ENCODE measurements at regions not wholly inside any gene's neighbourhood (a gene's known extent, or its start where the extent isn't known, plus 50 kb on each side); places are given as distances from the start of the nearest gene placed in this dataset.

DNA sequence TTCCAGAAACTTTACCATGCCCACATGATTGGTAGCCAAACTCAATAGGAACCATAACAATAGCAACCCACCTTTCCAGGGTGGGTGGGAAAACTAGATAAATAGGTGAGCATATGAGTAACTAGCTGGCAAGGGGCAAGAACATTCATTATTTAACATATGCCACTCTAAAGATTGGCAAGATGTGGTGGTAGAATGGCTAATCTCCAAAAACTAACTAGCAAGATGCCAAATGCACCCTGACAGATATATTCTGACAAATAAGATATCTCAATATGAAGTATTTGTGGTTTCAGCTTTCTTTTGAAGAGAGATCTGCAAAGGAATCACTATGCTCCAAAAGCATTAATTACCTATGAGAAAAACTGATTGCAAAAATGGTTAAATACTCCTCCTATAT is 895.6 kb downstream of the TLE1 start:
- H3K4me3 Mint-ChIP-seq, result no peak overlapping the region
- no peak for TF ChIP-seq CTCF (IDR thresholded peaks at IDR 0.05; ENCODE audit: unreplicated experiment in 3 of 3)
- no peaks in the 10 kb centered on the region for H3K9me3 Mint-ChIP-seq
- H3K27me3 Mint-ChIP-seq (ENCODE audit: low read depth), result no peaks in the 10 kb centered on the region
- H3K36me3 Mint-ChIP-seq (ENCODE audit: low read depth), result no peaks in the 10 kb centered on the region
- peaks cover 49% of the 10 kb centered on the region for H3K4me1 Mint-ChIP-seq
- no peak overlapping the region for H3K27ac Mint-ChIP-seq

DNA sequence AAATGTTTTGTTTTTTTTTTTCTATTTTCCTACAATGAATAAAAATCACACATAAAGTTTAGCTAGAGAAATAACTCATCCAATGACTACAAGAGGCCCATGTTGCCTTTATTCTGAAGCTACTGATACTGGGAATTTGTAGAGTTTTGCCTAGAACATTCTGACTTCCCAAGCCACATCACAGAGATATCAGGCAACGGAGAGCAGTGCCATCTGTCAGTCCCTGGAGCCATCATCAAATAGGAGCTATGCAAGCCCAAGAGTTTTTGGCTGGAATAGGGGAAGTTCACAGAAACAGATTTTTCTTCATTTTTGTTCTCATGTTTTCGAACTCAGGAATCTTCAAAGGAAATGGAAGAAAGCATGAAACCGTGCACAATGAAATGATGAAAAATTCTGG is 896.6 kb downstream of the TLE1 start:
- Mint-ChIP-seq H3K4me1 (peaks cover 39% of the 10 kb centered on the region), H3K36me3 (ENCODE audit: low read depth) (peaks cover 4% of the 10 kb centered on the region), H3K27me3 (ENCODE audit: low read depth) (no peaks in the 10 kb centered on the region), H3K9me3 (peaks cover 3% of the 10 kb centered on the region), H3K27ac (peak overlapping the region in 1 of 3 experiments; percentile 7), H3K4me3 (no peak overlapping the region)
- no peak for TF ChIP-seq CTCF (IDR thresholded peaks at IDR 0.05; ENCODE audit: unreplicated experiment in 3 of 3)

GRCh38 chr9:80791836-80792235 is 897.5 kb downstream of the TLE1 start:
- Mint-ChIP-seq H3K27ac (peak overlapping the region in 2 of 3 experiments; percentile 7 to 21), H3K36me3 (ENCODE audit: low read depth) (peaks cover 5% of the 10 kb centered on the region), H3K9me3 (peaks cover 5% of the 10 kb centered on the region), H3K4me1 (peaks cover 30% of the 10 kb centered on the region), H3K27me3 (ENCODE audit: low read depth) (no peaks in the 10 kb centered on the region), H3K4me3 (no peak overlapping the region)
- no peak for TF ChIP-seq CTCF (IDR thresholded peaks at IDR 0.05; ENCODE audit: unreplicated experiment in 3 of 3)

GRCh38 chr9:80790764-80791163 is 898.6 kb downstream of the TLE1 start:
- no peak overlapping the region for H3K27ac Mint-ChIP-seq
- peaks cover 5% of the 10 kb centered on the region for H3K36me3 Mint-ChIP-seq (ENCODE audit: low read depth)
- peaks cover 5% of the 10 kb centered on the region for H3K9me3 Mint-ChIP-seq

DNA sequence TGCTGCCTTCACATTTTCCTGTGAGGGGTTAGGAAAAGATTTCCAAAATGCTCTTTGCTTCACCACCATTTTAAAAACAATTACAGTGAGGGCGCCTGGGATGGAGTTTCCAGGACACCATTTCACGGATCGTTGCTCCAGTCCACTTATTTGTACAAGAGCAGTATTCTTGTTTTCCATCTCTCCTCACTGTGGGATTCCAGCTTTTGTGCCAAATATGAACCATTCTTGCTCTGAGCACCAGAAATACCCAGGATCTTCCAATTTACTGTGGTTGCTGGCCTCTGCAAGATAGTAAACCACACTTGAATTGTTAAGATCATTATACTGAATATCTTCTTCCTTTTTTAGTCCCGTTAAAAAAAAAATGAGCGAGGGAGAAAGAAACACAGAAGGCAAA is 899.5 kb downstream of the TLE1 start:
- Mint-ChIP-seq H3K36me3 (ENCODE audit: low read depth) (peaks cover 5% of the 10 kb centered on the region), H3K4me1 (peaks cover 14% of the 10 kb centered on the region), H3K4me3 (no peak overlapping the region), H3K9me3 (peaks cover 7% of the 10 kb centered on the region), H3K27me3 (ENCODE audit: low read depth) (no peaks in the 10 kb centered on the region), H3K27ac (no peak overlapping the region)
- TF ChIP-seq CTCF (IDR thresholded peaks at IDR 0.05; ENCODE audit: unreplicated experiment in 3 of 3), result no peak

More at GRCh38 chr9:80790764-80791163, 898.6 kb downstream of the TLE1 start:
- no peak for TF ChIP-seq CTCF (IDR thresholded peaks at IDR 0.05; ENCODE audit: unreplicated experiment in 3 of 3)
- no peak overlapping the region for H3K4me3 Mint-ChIP-seq
- peaks cover 19% of the 10 kb centered on the region for H3K4me1 Mint-ChIP-seq
- no peaks in the 10 kb centered on the region for H3K27me3 Mint-ChIP-seq (ENCODE audit: low read depth)

DNA sequence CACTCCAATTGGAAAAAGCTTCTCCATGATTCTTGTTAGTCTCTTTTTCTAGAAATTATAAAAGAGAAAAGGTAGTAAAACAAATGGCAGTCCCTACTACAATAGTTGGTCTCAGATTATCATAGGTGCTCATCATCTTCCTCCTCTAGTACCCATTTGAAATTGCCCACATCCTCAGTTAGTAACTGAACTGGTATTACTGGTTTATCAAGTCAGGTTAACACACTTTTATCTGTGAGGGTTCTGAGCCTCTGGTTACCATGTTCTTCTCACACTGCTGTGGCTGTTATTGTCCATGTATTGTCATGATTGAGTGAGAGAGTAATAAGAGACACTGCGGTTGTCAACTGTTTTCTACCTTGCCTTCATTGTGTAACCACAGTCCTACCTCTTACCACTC is 901.7 kb downstream of the TLE1 start:
- peaks cover 7% of the 10 kb centered on the region for H3K9me3 Mint-ChIP-seq
- H3K36me3 Mint-ChIP-seq (ENCODE audit: low read depth), result peaks cover 5% of the 10 kb centered on the region
- H3K27ac Mint-ChIP-seq, result no peak overlapping the region
- TF ChIP-seq CTCF (IDR thresholded peaks at IDR 0.05; ENCODE audit: unreplicated experiment in 3 of 3), result no peak
- no peaks in the 10 kb centered on the region for H3K27me3 Mint-ChIP-seq (ENCODE audit: low read depth)
- no peak overlapping the region for H3K4me3 Mint-ChIP-seq
- peaks cover 12% of the 10 kb centered on the region for H3K4me1 Mint-ChIP-seq
